ENCODE measurements at regions not wholly inside any gene's neighbourhood (a gene's known extent, or its start where the extent isn't known, plus 50 kb on each side); places are given as distances from the start of the nearest gene placed in this dataset.

- no peak overlapping the region for H3K9ac ChIP-seq (ENCODE audit: low read length)
- no peak overlapping the region for H3K4me2 ChIP-seq (ENCODE audit: low read depth, low read length, poor library complexity, severe bottlenecking)
- no peak for DNase-seq
- no peaks in the 10 kb centered on the region for H3K36me3 ChIP-seq (ENCODE audit: insufficient read depth, low read length)
- no peaks in the 10 kb centered on the region for H3K79me2 ChIP-seq (ENCODE audit: low read length)
- peaks cover 60% of the 10 kb centered on the region for H4K20me1 ChIP-seq (ENCODE audit: insufficient read depth, low read depth, low read length)
- no peaks in the 10 kb centered on the region for H3K27me3 ChIP-seq (ENCODE audit: low read length)
- H3K4me3 ChIP-seq (ENCODE audit: low read length), result no peak overlapping the region
- no peaks in the 10 kb centered on the region for H3K4me1 ChIP-seq (ENCODE audit: low read length)
- no peaks in the 10 kb centered on the region for H3K9me2 ChIP-seq (replicated peaks; ENCODE audit: insufficient read depth, low read length)
- H2AFZ ChIP-seq (ENCODE audit: low read length), result no peak overlapping the region
- no peaks in the 10 kb centered on the region for H3K9me3 ChIP-seq (ENCODE audit: low read length)
- H3K27ac ChIP-seq (ENCODE audit: low read length), result no peak overlapping the region
Observed at GRCh38 chr14:100421756-100422470, 98.8 kb downstream of the SLC25A47 start.

DNA sequence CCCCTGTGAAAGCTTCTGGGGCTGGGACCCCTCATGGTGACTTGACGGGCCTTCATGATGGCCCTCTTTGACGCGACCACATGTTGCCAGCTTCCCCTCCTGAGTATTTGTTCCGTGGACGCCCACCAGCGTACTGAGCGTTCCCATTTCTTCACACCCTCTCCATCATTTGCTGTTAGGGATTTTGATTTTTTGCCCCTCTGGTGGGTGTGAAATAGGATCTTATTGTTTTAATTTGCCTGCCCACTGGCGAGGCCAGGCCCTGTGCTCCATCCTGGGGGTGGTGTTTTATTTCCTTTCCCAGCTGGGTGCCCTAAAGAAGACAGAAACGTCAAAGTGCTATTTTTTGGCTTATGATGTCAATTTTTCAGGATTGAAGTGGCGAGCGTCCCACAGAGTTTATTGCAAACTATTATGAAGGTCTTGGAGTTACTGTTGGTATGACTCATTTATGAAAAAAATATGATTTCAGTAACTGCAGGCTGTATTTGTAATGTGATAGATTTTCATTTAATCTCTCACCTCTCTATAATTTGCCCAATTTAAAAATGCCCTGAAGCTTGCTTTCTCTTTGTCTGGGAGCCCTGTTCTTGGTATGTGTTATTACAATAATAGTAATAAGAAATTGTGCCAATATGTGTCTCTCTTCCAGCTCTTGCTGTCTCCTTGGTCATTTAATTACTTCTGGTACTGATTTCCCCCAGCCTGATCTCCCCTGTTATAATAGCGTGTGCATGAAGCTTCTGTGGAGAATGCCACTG is 99.6 kb downstream of the SLC25A47 start:
- H3K4me3 ChIP-seq (ENCODE audit: low read length), result no peak overlapping the region
- DNase-seq, result no peak
- H2AFZ ChIP-seq (ENCODE audit: low read length), result no peak overlapping the region
- H3K4me2 ChIP-seq (ENCODE audit: low read depth, low read length, poor library complexity, severe bottlenecking), result no peak overlapping the region
- no peaks in the 10 kb centered on the region for H3K79me2 ChIP-seq (ENCODE audit: low read length)
- H3K9me3 ChIP-seq (ENCODE audit: low read length), result no peaks in the 10 kb centered on the region
- no peak overlapping the region for H3K9ac ChIP-seq (ENCODE audit: low read length)
- H3K4me1 ChIP-seq (ENCODE audit: low read length), result no peaks in the 10 kb centered on the region
- no peak overlapping the region for H3K27ac ChIP-seq (ENCODE audit: low read length)
- no peaks in the 10 kb centered on the region for H3K36me3 ChIP-seq (ENCODE audit: insufficient read depth, low read length)
- no peaks in the 10 kb centered on the region for H3K27me3 ChIP-seq (ENCODE audit: low read length)
- H3K9me2 ChIP-seq (replicated peaks; ENCODE audit: insufficient read depth, low read length), result no peaks in the 10 kb centered on the region
- H4K20me1 ChIP-seq (ENCODE audit: insufficient read depth, low read depth, low read length), result peaks cover 61% of the 10 kb centered on the region

- H3K4me3 ChIP-seq (ENCODE audit: low read length), result no peak overlapping the region
- no peak for DNase-seq
- H3K9me2 ChIP-seq (replicated peaks; ENCODE audit: insufficient read depth, low read length), result no peaks in the 10 kb centered on the region
- H3K27me3 ChIP-seq (ENCODE audit: low read length), result no peaks in the 10 kb centered on the region
- H3K4me2 ChIP-seq (ENCODE audit: low read depth, low read length, poor library complexity, severe bottlenecking), result no peak overlapping the region
- H3K9ac ChIP-seq (ENCODE audit: low read length), result no peak overlapping the region
- H3K9me3 ChIP-seq (ENCODE audit: low read length), result no peaks in the 10 kb centered on the region
- H3K4me1 ChIP-seq (ENCODE audit: low read length), result no peaks in the 10 kb centered on the region
- H3K36me3 ChIP-seq (ENCODE audit: insufficient read depth, low read length), result no peaks in the 10 kb centered on the region
- H2AFZ ChIP-seq (ENCODE audit: low read length), result no peak overlapping the region
- no peak overlapping the region for H3K27ac ChIP-seq (ENCODE audit: low read length)
- H4K20me1 ChIP-seq (ENCODE audit: insufficient read depth, low read depth, low read length), result peaks cover 67% of the 10 kb centered on the region
- no peaks in the 10 kb centered on the region for H3K79me2 ChIP-seq (ENCODE audit: low read length)
Observed at GRCh38 chr14:100423317-100424010, 100.3 kb downstream of the SLC25A47 start.

DNA sequence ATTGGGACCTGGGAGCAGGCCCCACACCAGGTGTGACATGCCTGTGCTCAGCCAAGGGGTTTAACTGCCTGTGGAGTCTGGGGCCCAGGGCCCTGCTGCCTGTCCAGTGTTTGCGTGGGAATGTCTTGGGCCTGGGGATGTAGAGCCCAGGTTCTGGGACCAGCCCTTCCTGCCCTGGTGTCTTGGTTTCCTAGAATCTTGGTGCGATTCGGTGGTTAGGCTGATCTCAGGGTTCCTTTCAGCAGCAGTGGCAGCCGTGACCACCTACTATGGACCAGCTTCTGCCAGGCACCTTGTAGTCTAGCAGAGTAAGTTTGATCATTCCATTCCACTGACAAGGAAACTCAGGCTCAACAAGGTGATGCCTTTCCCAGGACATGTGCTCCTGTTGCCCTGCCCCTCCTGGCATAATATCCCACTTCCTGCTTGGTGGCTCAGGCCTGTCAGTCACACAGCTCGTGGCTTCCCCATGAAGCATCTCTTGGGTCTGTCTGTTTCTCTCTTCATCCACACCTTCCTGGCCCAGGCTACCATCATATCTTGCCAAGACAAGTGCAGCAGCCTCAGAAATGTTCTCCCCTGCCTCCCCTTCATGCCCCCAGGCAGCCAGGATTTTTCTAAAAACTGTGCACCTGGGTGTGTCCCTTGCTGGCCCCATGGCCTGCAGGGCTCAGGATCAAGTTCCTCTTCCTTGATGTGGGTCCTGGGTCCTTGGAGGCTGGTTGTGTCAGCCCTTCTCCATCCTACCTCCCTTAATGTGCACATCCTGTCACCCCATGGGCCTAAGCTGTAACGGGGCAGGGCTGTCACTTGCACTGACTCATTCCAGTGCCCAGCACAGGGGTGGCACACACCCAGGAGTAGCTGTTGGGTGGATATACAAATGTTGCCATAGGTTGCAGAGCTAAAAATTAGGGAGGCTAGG is 101.6 kb downstream of the SLC25A47 start:
- Histone ChIP-seq H4K20me1 (ENCODE audit: insufficient read depth, low read depth, low read length) (peaks cover 71% of the 10 kb centered on the region), H3K4me2 (ENCODE audit: low read depth, low read length, poor library complexity, severe bottlenecking) (no peak overlapping the region), H3K79me2 (ENCODE audit: low read length) (no peaks in the 10 kb centered on the region), H3K4me3 (ENCODE audit: low read length) (no peak overlapping the region), H3K27me3 (ENCODE audit: low read length) (no peaks in the 10 kb centered on the region), H3K9me3 (ENCODE audit: low read length) (no peaks in the 10 kb centered on the region), H3K27ac (ENCODE audit: low read length) (no peak overlapping the region), H3K4me1 (ENCODE audit: low read length) (no peaks in the 10 kb centered on the region), H3K9ac (ENCODE audit: low read length) (no peak overlapping the region), H3K36me3 (ENCODE audit: insufficient read depth, low read length) (no peaks in the 10 kb centered on the region), H2AFZ (ENCODE audit: low read length) (no peak overlapping the region), H3K9me2 (replicated peaks; ENCODE audit: insufficient read depth, low read length) (no peaks in the 10 kb centered on the region)
- DNase-seq, result no peak

DNA sequence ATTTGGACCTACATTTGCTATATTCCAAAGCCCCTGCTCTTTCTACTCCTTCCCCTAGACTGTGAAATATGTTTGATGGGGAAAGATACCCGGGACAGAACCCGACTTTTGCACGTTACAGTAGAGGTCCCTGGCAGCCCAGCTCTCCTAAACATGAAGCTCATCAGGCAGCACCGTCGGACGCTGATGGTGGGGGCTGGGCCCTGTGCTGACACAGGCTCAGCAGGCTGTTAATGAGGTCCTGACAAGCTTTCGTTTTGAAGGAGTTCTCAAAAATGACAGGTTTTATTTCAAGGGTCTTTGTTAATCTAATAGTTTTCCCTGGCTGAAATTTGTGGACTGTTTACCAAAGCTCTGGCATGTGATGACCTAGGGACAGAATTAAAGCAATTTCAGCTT is 102.3 kb downstream of the SLC25A47 start:
- H2AFZ ChIP-seq (ENCODE audit: low read length), result no peak overlapping the region
- H3K27ac ChIP-seq (ENCODE audit: low read length), result no peak overlapping the region
- peaks cover 71% of the 10 kb centered on the region for H4K20me1 ChIP-seq (ENCODE audit: insufficient read depth, low read depth, low read length)
- no peak overlapping the region for H3K4me3 ChIP-seq (ENCODE audit: low read length)
- H3K9me3 ChIP-seq (ENCODE audit: low read length), result no peaks in the 10 kb centered on the region
- no peak overlapping the region for H3K4me2 ChIP-seq (ENCODE audit: low read depth, low read length, poor library complexity, severe bottlenecking)
- no peak for DNase-seq
- no peaks in the 10 kb centered on the region for H3K36me3 ChIP-seq (ENCODE audit: insufficient read depth, low read length)
- H3K4me1 ChIP-seq (ENCODE audit: low read length), result no peaks in the 10 kb centered on the region
- no peaks in the 10 kb centered on the region for H3K9me2 ChIP-seq (replicated peaks; ENCODE audit: insufficient read depth, low read length)
- H3K27me3 ChIP-seq (ENCODE audit: low read length), result no peaks in the 10 kb centered on the region
- H3K9ac ChIP-seq (ENCODE audit: low read length), result no peak overlapping the region
- H3K79me2 ChIP-seq (ENCODE audit: low read length), result no peaks in the 10 kb centered on the region

- no peak for DNase-seq
Observed at GRCh38 chr14:100426314-100426713, 103.2 kb downstream of the SLC25A47 start.

DNA sequence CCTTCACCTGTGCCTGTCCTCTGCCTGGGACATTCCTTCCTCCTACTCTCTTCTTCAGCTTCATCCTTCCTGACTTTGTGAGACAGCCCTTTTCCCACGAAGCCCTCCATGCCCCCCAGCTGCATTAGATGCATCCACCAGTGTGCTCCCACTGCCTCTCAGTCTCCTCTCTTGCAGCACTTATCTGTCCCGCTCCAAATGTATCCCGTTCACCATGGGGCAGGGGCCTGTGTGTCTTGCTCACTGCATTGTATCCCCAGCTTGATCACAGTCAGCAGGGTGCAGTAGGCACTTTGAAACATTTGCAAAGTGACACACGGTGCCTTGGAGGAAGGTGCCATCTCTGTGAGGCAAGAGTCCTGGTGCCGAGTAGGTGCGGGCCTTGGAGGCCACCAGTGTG is 104.0 kb downstream of the SLC25A47 start:
- H2AFZ ChIP-seq (ENCODE audit: low read length), result no peak overlapping the region
- DNase-seq, result no peak
- no peaks in the 10 kb centered on the region for H3K4me1 ChIP-seq (ENCODE audit: low read length)
- H4K20me1 ChIP-seq (ENCODE audit: insufficient read depth, low read depth, low read length), result peaks cover 68% of the 10 kb centered on the region
- no peaks in the 10 kb centered on the region for H3K27me3 ChIP-seq (ENCODE audit: low read length)
- H3K9me2 ChIP-seq (replicated peaks; ENCODE audit: insufficient read depth, low read length), result no peaks in the 10 kb centered on the region
- no peak overlapping the region for H3K9ac ChIP-seq (ENCODE audit: low read length)
- H3K36me3 ChIP-seq (ENCODE audit: insufficient read depth, low read length), result no peaks in the 10 kb centered on the region
- H3K79me2 ChIP-seq (ENCODE audit: low read length), result no peaks in the 10 kb centered on the region
- H3K4me2 ChIP-seq (ENCODE audit: low read depth, low read length, poor library complexity, severe bottlenecking), result no peak overlapping the region
- H3K9me3 ChIP-seq (ENCODE audit: low read length), result no peaks in the 10 kb centered on the region
- H3K4me3 ChIP-seq (ENCODE audit: low read length), result no peak overlapping the region
- H3K27ac ChIP-seq (ENCODE audit: low read length), result no peak overlapping the region

More at GRCh38 chr14:100426314-100426713, 103.2 kb downstream of the SLC25A47 start:
- Histone ChIP-seq H3K4me1 (ENCODE audit: low read length) (no peaks in the 10 kb centered on the region), H3K79me2 (ENCODE audit: low read length) (no peaks in the 10 kb centered on the region), H3K4me2 (ENCODE audit: low read depth, low read length, poor library complexity, severe bottlenecking) (no peak overlapping the region), H3K27ac (ENCODE audit: low read length) (no peak overlapping the region), H3K9me2 (replicated peaks; ENCODE audit: insufficient read depth, low read length) (no peaks in the 10 kb centered on the region), H2AFZ (ENCODE audit: low read length) (no peak overlapping the region), H3K27me3 (ENCODE audit: low read length) (no peaks in the 10 kb centered on the region), H3K9me3 (ENCODE audit: low read length) (no peaks in the 10 kb centered on the region), H3K36me3 (ENCODE audit: insufficient read depth, low read length) (no peaks in the 10 kb centered on the region), H3K9ac (ENCODE audit: low read length) (no peak overlapping the region), H4K20me1 (ENCODE audit: insufficient read depth, low read depth, low read length) (peaks cover 72% of the 10 kb centered on the region), H3K4me3 (ENCODE audit: low read length) (no peak overlapping the region)
